HG02623 (cell line): ENCODE measurements at regions not wholly inside any gene's neighbourhood (a gene's known extent, or its start where the extent isn't known, plus 50 kb on each side); places are given as distances from the start of the nearest gene placed in this dataset.
"Not testable (repeated sequence)": the region's sequence is repeated elsewhere in the genome, so short reads cannot be mapped to it uniquely, and the experiment has no call there.

Experiments used
- ATAC-seq: cut with Tn5 transposase; IDR thresholded peaks from one replicate; pipeline ENCODE4 v1.9.1; 2021; ENCODE audit warnings: moderate library complexity; ENCODE audit not compliant: unreplicated experiment

DNA sequence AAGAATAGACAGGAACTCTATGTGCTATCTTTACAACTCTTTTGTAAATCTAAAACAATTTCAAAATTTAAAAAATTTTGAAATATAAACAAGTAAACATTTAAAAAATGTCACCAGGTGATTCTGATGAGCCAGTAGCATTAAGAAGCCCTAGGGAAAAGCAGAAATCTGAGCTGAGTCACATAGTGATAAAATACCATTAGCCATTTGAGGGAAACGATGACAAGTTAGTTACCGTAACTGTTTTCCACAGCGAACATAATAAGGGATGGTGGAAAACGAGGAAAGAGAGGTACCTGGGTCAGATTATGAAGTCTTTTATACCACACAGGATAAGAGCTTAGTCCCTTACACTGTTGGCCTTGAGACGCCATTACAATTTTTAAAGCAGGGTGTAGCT is 55.5 kb downstream of the PRR15 start:
- ATAC-seq, result no peak

DNA sequence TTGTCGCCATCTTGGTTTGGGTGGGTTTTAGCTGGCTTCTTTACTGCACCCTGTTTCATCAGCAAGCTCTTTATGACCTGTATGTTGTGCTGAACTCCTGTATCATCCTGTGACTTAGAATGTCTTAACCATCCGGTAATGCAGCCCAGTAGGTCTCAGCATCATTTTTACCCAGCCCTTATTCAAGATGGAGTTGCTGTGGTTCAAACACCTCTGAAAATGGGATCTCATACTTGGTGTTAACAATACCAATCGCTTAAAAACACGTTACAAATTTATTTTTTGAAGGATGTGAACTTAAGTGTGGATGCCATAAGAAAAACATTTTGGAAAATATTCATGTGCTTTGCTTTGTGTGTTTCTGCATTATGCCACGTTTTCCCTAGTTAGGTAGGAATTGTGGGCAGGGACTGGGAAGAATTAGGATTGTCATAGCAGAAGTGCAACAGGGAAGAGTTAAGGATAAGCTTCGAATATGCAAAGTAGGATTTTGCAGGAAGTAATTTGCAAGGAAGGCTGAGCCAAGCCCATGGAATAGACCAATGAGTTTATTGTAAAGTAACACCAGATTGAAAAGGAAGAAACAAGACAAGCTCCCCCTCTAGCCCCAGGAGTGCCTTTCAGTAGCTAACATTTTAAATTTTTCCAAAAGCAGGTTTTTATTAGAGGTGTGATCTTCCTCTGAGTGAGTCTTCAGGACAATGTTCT is 56.4 kb downstream of the PRR15 start:
- ATAC-seq, result no peak

GRCh38 chr7:29620556-29620930 is 56.9 kb downstream of the PRR15 start:
- ATAC-seq, result no peak

GRCh38 chr7:29622335-29623265 is 59.0 kb downstream of the PRR15 start:
- ATAC-seq, result no peak

GRCh38 chr7:29623973-29624372 is 60.3 kb downstream of the PRR15 start:
- no peak for ATAC-seq

DNA sequence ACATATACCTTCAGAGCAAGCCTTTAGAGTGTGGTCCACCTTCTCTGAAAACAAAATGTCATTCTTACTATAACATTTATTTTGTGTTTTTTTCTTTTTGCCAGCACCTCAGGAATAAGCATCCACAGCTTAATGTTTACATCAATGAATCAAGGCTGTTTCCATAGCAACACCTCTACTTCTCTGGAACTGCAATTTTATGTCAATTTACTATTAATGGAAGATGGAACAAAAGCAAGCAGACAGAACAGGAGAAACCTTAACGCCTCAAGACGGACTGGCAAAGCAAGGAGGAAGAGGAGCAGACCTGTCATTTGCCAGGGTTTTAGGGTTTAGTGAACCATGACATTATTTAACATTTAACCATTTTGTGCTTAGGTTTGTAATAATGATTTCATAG is 63.1 kb downstream of the PRR15 start:
- ATAC-seq, result no peak

- no peak for ATAC-seq
Measured at GRCh38 chr7:29627631-29628030, 64.0 kb downstream of the PRR15 start.

- ATAC-seq, result no peak
Measured at GRCh38 chr7:29629507-29629906, 65.9 kb downstream of the PRR15 start.

DNA sequence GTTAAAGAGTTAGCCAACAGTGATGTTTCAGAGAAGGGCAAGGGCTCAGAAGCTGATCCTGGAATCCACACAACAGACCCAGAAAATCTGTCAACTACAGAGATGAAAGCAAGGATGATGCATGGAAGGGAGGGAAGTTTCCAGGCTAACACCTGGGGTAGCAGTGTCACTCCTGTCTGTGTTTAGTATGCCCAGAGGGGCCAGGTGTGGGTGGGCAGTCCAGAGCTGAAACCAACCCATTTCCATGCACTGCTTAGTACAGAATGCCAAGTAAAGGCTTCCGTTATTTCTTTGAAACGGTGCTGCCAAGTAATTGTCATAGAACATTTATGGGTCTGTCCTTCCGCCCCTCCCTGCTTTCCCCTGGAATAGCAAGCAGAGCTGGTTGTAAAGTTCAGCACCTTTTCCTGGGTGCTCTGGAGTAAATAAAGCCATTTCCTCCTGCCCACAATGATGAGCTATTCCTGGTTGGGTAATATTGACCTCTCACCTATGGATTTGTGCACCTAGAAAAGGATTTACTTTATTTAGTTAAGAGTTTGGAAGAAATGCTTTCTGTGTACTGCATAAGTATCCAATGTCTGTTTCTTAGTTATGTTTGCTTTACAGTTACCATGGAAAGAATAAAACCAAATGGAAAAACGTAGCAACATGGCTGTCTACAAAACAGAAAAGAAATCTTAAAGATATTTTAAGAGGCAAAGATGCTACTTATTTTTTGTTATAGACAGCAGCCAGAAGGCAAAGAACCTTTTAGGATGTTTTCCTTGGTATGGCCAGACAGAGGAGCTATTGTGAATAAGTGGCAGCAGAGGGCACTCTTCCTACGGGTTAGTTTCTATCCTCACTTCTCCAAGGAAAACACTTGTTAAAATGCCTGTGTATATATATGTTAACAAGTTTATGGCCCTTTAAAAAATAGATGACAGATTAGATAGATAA is 71.7 kb downstream of the PRR15 start:
- ATAC-seq, result not testable (repeated sequence)

DNA sequence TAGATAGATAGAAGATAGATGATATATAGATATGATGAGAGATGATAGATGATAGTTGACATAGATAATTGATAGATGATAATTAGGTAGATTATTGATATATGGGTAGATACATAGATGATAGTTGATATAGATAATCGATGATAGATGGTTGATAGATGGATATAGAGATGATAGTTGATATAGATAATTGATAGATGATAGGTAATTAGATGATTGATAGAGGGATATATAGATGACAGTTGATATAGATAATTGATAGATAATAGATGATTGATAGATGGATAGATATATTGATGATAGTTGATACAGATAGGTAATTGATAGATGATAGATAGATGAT is 72.3 kb downstream of the PRR15 start:
- no peak for ATAC-seq

GRCh38 chr7:29637374-29637773 is 73.7 kb downstream of the PRR15 start:
- ATAC-seq, result no peak

GRCh38 chr7:29638841-29639240 is 75.2 kb downstream of the PRR15 start:
- ATAC-seq, result not testable (repeated sequence)

GRCh38 chr7:29639386-29639785 is 75.8 kb downstream of the PRR15 start:
- ATAC-seq, result no peak

GRCh38 chr7:29639886-29640595 is 76.4 kb downstream of the PRR15 start:
- ATAC-seq, result no peak

DNA sequence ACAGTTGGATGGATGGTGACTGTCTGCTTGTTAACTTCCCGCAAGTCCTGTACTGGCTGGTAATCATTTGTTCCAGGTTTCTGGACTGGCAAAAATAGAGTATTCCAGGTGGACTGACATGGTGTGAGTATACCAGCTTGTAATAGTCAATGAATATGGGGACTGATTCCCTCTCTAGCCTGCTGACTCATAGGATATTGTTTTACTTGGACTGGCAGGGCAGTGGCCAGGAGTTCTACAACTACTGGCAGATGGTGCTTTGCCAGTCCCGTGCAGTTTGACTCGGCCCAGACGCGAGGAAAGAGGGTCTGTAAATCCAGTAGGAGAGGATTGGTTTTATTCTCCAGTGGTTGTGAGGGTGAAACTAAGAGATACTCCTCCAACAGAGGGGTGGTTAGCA is 78.0 kb downstream of the PRR15 start:
- ATAC-seq, result no peak

GRCh38 chr7:29642494-29643155 is 79.0 kb downstream of the PRR15 start:
- ATAC-seq, result no peak

GRCh38 chr7:29646116-29646515 is 82.5 kb downstream of the PRR15 start:
- not testable (repeated sequence) for ATAC-seq

DNA sequence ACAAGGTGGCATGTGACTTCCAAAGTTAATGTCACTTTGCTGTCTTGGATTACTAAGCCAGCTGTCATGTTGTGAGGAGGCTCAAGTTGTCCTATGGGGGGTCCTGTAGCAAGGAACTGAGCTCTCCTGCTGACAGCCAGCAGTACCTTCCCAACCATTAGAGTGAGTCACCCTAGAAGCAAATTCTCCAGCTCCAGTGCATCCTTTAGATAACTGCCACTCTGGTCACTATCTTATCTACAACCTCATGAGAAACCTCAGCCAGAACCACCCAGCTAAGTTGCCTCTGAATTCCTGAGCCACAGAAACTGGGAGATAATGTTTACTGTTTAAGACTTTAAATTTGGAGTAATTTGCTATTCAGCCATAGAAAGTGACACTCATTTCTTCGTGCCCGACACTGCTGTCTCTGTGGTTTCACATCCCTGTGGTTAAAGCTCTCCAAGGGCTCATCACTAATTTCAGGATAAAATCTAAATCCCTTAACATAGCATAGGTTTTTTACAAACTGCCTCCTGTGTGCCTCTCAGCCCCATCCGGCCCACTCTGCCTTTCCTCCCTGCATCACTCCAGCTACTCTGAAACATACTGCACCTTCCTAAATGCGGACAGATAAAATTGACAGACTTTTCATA is 83.5 kb downstream of the PRR15 start:
- ATAC-seq, result no peak

GRCh38 chr7:29647691-29648210 is 84.1 kb downstream of the PRR15 start:
- not testable (repeated sequence) for ATAC-seq
